Upper lobe of left lung (tissue), 6 donors: ENCODE measurements at regions not wholly inside any gene's neighbourhood (a gene's known extent, or its start where the extent isn't known, plus 50 kb on each side); places are given as distances from the start of the nearest gene placed in this dataset.

Source experiments
- ATAC-seq, 2 donors: fragments of 200-7000 bp; cut with Tn5 transposase; one replicate each; pipeline ENCODE4 v1.9.1; 2022; ENCODE audit warnings: mild to moderate bottlenecking in 2 of 2, moderate library complexity in 2 of 2; ENCODE audit not compliant: low FRiP score in 2 of 2
- DNase-seq, 2 donors: peaks; one replicate each; pipeline ENCODE4 v3.0.0-alpha.2; 2019 to 2020
- H3K27ac ChIP-seq, 4 donors: fragments of 200-600 bp; sonication (generic); one replicate each; pipeline ENCODE4 v1.5.1; 2016 to 2019
- H3K27me3 ChIP-seq, 4 donors: fragments of 200-600 bp; sonication (generic); one replicate each; pipeline ENCODE4 v1.5.1; 2017 to 2019
- H3K36me3 ChIP-seq, 4 donors: fragments of 200-600 bp; sonication (generic); one replicate each; pipeline ENCODE4 v1.5.1; 2016 to 2019
- H3K4me1 ChIP-seq, 4 donors: fragments of 200-600 bp; sonication (generic); one replicate each; pipeline ENCODE4 v1.5.1; 2018 to 2019
- H3K4me3 ChIP-seq, 4 donors: fragments of 200-600 bp; sonication (generic); one replicate each; pipeline ENCODE4 v1.5.1; 2017 to 2019; ENCODE audit warnings: mild to moderate bottlenecking in 2 of 4, moderate library complexity in 1 of 4
- H3K9me3 ChIP-seq, 4 donors: fragments of 200-600 bp; sonication (generic); one replicate each; pipeline ENCODE4 v1.5.1; 2018 to 2019
- EP300 ChIP-seq, 4 donors: sonication (generic); formaldehyde crosslinking; IDR thresholded peaks; one replicate each; pipeline ENCODE4 v1.5.1; 2017; ENCODE audit warnings: antibody characterized with exemption in 4 of 4, control low read depth in 2 of 4
- POLR2A ChIP-seq, 4 donors: fragments of 450-650 bp; IDR thresholded peaks; one replicate each; pipeline ENCODE4 v1.5.1; 2016 to 2017; ENCODE audit warnings: antibody characterized with exemption in 4 of 4, mild to moderate bottlenecking in 2 of 4
- POLR2AphosphoS5 ChIP-seq, 2 donors: sonication (generic); formaldehyde crosslinking; IDR thresholded peaks; one replicate each; pipeline ENCODE4 v1.5.1; 2017; ENCODE audit warnings: antibody characterized with exemption in 2 of 2
- WGBS, 2 donors: methylation state at CpG; one replicate each; pipeline ENCODE4 v1.1.5; 2017 to 2018; 5-methylcytosine and 5-hydroxymethylcytosine counted together
- TF ChIP-seq, protein P1 (sequence below), 6 experiments: fragments of 450-650 bp in 4 of 6; fragments of 200-600 bp in 2 of 6; sonication (generic) in 2 of 6; IDR thresholded peaks; one replicate each; pipeline ENCODE4 v1.5.1; 2016 to 2019; ENCODE audit warnings: antibody characterized with exemption in 6 of 6
- donor health status: DM: no; HTN: no; CAD: no; lungs with moderate emphysema.
- donor health status: DM: no; HTN: yes; CAD: no; lungs with severe emphysema.

DNA sequence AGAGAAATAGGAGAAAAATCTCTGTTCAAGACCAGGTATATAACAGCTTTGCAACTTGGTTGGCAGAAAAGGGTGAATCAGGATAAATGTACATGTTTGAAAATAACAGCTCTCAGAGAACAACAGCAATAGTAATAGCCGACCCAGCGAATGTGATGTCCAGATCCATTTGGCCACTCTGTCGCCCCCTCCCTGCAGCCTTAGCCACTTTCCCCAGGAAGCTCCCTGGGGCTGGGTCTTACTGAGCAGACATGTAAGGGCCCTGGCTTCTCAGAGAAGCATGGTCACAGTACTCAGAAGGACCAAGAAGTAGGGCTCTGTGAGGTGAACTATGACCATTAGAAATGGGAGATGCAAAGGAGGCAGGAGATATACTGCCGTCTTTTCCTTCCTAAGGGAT is 154.1 kb upstream of the SNX19 start:
- TF ChIP-seq POLR2A (IDR thresholded peaks at IDR 0.05): no peak
- no peak overlapping the region for H3K27ac ChIP-seq
- H3K4me3 ChIP-seq: no peak overlapping the region
- DNase-seq: no peak
- H3K4me1 ChIP-seq: no peaks in the 10 kb centered on the region
- H3K36me3 ChIP-seq: no peaks in the 10 kb centered on the region
- H3K9me3 ChIP-seq: no peaks in the 10 kb centered on the region
- no peak for ATAC-seq
- 80 to 86% methylated on average over 4 of the region's 4 CpGs for WGBS, 2 donors
- H3K27me3 ChIP-seq: no peaks in the 10 kb centered on the region

- WGBS, 2 donors: 85 to 87% methylated on average over 2 of the region's 2 CpGs
- Histone ChIP-seq H3K27me3 (no peaks in the 10 kb centered on the region), H3K36me3 (no peaks in the 10 kb centered on the region), H3K4me1 (no peaks in the 10 kb centered on the region), H3K9me3 (no peaks in the 10 kb centered on the region), H3K27ac (no peak overlapping the region), H3K4me3 (no peak overlapping the region)
- no peak for ATAC-seq
- no peak for DNase-seq
- no peak for TF ChIP-seq POLR2A (IDR thresholded peaks at IDR 0.05)
- no peak for TF ChIP-seq EP300 (IDR thresholded peaks at IDR 0.05)
- TF ChIP-seq POLR2AphosphoS5 (IDR thresholded peaks at IDR 0.05): no peak
- TF ChIP-seq, protein P1, sequence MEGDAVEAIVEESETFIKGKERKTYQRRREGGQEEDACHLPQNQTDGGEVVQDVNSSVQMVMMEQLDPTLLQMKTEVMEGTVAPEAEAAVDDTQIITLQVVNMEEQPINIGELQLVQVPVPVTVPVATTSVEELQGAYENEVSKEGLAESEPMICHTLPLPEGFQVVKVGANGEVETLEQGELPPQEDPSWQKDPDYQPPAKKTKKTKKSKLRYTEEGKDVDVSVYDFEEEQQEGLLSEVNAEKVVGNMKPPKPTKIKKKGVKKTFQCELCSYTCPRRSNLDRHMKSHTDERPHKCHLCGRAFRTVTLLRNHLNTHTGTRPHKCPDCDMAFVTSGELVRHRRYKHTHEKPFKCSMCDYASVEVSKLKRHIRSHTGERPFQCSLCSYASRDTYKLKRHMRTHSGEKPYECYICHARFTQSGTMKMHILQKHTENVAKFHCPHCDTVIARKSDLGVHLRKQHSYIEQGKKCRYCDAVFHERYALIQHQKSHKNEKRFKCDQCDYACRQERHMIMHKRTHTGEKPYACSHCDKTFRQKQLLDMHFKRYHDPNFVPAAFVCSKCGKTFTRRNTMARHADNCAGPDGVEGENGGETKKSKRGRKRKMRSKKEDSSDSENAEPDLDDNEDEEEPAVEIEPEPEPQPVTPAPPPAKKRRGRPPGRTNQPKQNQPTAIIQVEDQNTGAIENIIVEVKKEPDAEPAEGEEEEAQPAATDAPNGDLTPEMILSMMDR (IDR thresholded peaks at IDR 0.05): no peak
These were observed 156.9 kb upstream of the SNX19 start for GRCh38 chr11:131073167-131073566.

- H3K4me1 ChIP-seq: no peaks in the 10 kb centered on the region
- TF ChIP-seq POLR2A (IDR thresholded peaks at IDR 0.05): no peak
- TF ChIP-seq, protein P1 (IDR thresholded peaks at IDR 0.05): no peak
- no peak for TF ChIP-seq EP300 (IDR thresholded peaks at IDR 0.05)
- TF ChIP-seq POLR2AphosphoS5 (IDR thresholded peaks at IDR 0.05): no peak
- ATAC-seq (no peak), DNase-seq (no peak)
- no peaks in the 10 kb centered on the region for H3K27me3 ChIP-seq
- no peaks in the 10 kb centered on the region for H3K36me3 ChIP-seq
- H3K27ac ChIP-seq: no peak overlapping the region
- H3K4me3 ChIP-seq: no peak overlapping the region
- WGBS, 2 donors: 49 to 58% methylated on average over 3 of the region's 3 CpGs
- no peaks in the 10 kb centered on the region for H3K9me3 ChIP-seq
These were observed 158.3 kb upstream of the SNX19 start for GRCh38 chr11:131074573-131074972.

GRCh38 chr11:131077340-131077739 is 161.1 kb upstream of the SNX19 start:
- H3K4me1 ChIP-seq: no peaks in the 10 kb centered on the region
- TF ChIP-seq, protein P1 (IDR thresholded peaks at IDR 0.05): no peak
- TF ChIP-seq EP300 (IDR thresholded peaks at IDR 0.05): no peak
- no peak for TF ChIP-seq POLR2A (IDR thresholded peaks at IDR 0.05)
- TF ChIP-seq POLR2AphosphoS5 (IDR thresholded peaks at IDR 0.05): no peak
- no peak for ATAC-seq

DNA sequence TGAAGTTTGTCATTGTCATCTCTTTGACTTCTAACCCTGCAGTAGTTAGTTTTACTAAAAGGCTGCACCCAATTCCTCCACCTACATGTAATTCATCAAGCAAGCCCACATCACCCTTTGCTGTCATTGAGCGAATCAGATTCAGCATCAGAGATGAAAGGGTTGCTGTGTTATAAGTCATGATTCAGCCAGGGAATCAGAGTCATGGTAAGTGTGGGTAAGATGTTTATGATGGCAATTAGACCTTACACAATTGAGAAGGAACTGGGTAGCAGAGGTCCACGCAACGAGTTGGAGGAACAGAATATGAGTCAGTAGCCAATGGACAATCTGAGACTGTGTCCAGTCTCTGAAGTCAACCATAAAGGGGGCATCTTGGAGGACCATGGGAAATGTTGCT is 162.8 kb upstream of the SNX19 start:
- no peak for TF ChIP-seq POLR2A (IDR thresholded peaks at IDR 0.05)
- TF ChIP-seq EP300 (IDR thresholded peaks at IDR 0.05): no peak
- no peak for TF ChIP-seq POLR2AphosphoS5 (IDR thresholded peaks at IDR 0.05)
- TF ChIP-seq, protein P1 (IDR thresholded peaks at IDR 0.05): no peak
- Histone ChIP-seq H3K27ac (no peak overlapping the region), H3K4me1 (no peaks in the 10 kb centered on the region), H3K27me3 (no peaks in the 10 kb centered on the region), H3K4me3 (no peak overlapping the region), H3K36me3 (no peaks in the 10 kb centered on the region), H3K9me3 (no peaks in the 10 kb centered on the region)
- ATAC-seq: no peak
- 74 to 81% methylated on average over 3 of the region's 3 CpGs for WGBS, 2 donors
- no peak for DNase-seq

More at GRCh38 chr11:131077340-131077739, 161.1 kb upstream of the SNX19 start:
- H3K27me3 ChIP-seq: no peaks in the 10 kb centered on the region
- no peak for DNase-seq
- no peaks in the 10 kb centered on the region for H3K36me3 ChIP-seq
- no peak overlapping the region for H3K4me3 ChIP-seq
- H3K9me3 ChIP-seq: no peaks in the 10 kb centered on the region
- H3K27ac ChIP-seq: no peak overlapping the region
